SU-DHL-6 (cell line): ENCODE measurements at regions not wholly inside any gene's neighbourhood (a gene's known extent, or its start where the extent isn't known, plus 50 kb on each side); places are given as distances from the start of the nearest gene placed in this dataset.

ENCODE experiments used
- CTCF ChIP-seq: fragments of 200-600 bp; sonication (generic); IDR thresholded peaks from one replicate; pipeline ENCODE4 v1.5.1; 2017; ENCODE audit warnings: antibody characterized with exemption, mild to moderate bottlenecking, low read length, moderate library complexity; ENCODE audit not compliant: insufficient read depth, poor library complexity, severe bottlenecking
- EZH2phosphoT487 ChIP-seq: fragments of 200-600 bp; sonication (generic), shearing (Covaris generic); conservative IDR thresholded peaks from 2 replicates; pipeline ENCODE4 v1.6.1; 2018; ENCODE audit warnings: mild to moderate bottlenecking, antibody characterized with exemption, low read length, moderate library complexity, mixed read lengths

- TF ChIP-seq CTCF (no peak), EZH2phosphoT487 (no peak)
Measured at GRCh38 chr13:99766641-99767045, 204.9 kb downstream of the ZIC5 start.
